ENCODE measurements at regions not wholly inside any gene's neighbourhood (a gene's known extent, or its start where the extent isn't known, plus 50 kb on each side); places are given as distances from the start of the nearest gene placed in this dataset.

- no peaks in the 10 kb centered on the region for H3K4me1 Mint-ChIP-seq (ENCODE audit: low read depth)
- no peak overlapping the region for H3K4me3 Mint-ChIP-seq
- no peaks in the 10 kb centered on the region for H3K36me3 Mint-ChIP-seq (ENCODE audit: low read depth)
- no peak overlapping the region for H3K27ac Mint-ChIP-seq
- H3K9me3 Mint-ChIP-seq = no peaks in the 10 kb centered on the region
- peaks cover 10% of the 10 kb centered on the region for H3K27me3 Mint-ChIP-seq
These were observed 435.2 kb upstream of the RASGEF1B start for GRCh38 chr4:81906905-81907304.

GRCh38 chr4:81905971-81906370 lies 434.3 kb upstream of the RASGEF1B start:
- Mint-ChIP-seq H3K27me3 (peaks cover 15% of the 10 kb centered on the region), H3K27ac (no peak overlapping the region), H3K4me1 (ENCODE audit: low read depth) (no peaks in the 10 kb centered on the region), H3K36me3 (ENCODE audit: low read depth) (no peaks in the 10 kb centered on the region), H3K4me3 (no peak overlapping the region), H3K9me3 (no peaks in the 10 kb centered on the region)

- H3K27me3 Mint-ChIP-seq = peaks cover 15% of the 10 kb centered on the region
- H3K36me3 Mint-ChIP-seq (ENCODE audit: low read depth) = no peaks in the 10 kb centered on the region
- no peaks in the 10 kb centered on the region for H3K4me1 Mint-ChIP-seq (ENCODE audit: low read depth)
- H3K27ac Mint-ChIP-seq = no peak overlapping the region
- no peak overlapping the region for H3K4me3 Mint-ChIP-seq
- no peaks in the 10 kb centered on the region for H3K9me3 Mint-ChIP-seq
These were observed 432.4 kb upstream of the RASGEF1B start for GRCh38 chr4:81904121-81904520.

GRCh38 chr4:81903212-81903611 lies 431.5 kb upstream of the RASGEF1B start:
- Mint-ChIP-seq H3K4me1 (ENCODE audit: low read depth) (no peaks in the 10 kb centered on the region), H3K27me3 (peaks cover 10% of the 10 kb centered on the region), H3K4me3 (no peak overlapping the region), H3K27ac (no peak overlapping the region), H3K36me3 (ENCODE audit: low read depth) (no peaks in the 10 kb centered on the region), H3K9me3 (no peaks in the 10 kb centered on the region)

- no peaks in the 10 kb centered on the region for H3K4me1 Mint-ChIP-seq (ENCODE audit: low read depth)
- H3K27me3 Mint-ChIP-seq = peaks cover 7% of the 10 kb centered on the region
- no peaks in the 10 kb centered on the region for H3K36me3 Mint-ChIP-seq (ENCODE audit: low read depth)
- H3K4me3 Mint-ChIP-seq = no peak overlapping the region
- no peaks in the 10 kb centered on the region for H3K9me3 Mint-ChIP-seq
- no peak overlapping the region for H3K27ac Mint-ChIP-seq
These were observed 427.3 kb upstream of the RASGEF1B start for GRCh38 chr4:81898862-81899504.

- Mint-ChIP-seq H3K9me3 (no peaks in the 10 kb centered on the region), H3K4me3 (no peak overlapping the region), H3K27ac (no peak overlapping the region), H3K36me3 (ENCODE audit: low read depth) (no peaks in the 10 kb centered on the region), H3K27me3 (peaks cover 5% of the 10 kb centered on the region), H3K4me1 (ENCODE audit: low read depth) (no peaks in the 10 kb centered on the region)
These were observed 425.2 kb upstream of the RASGEF1B start for GRCh38 chr4:81896936-81897335.

GRCh38 chr4:81891005-81891996 lies 419.6 kb upstream of the RASGEF1B start:
- Mint-ChIP-seq H3K27me3 (peaks cover 23% of the 10 kb centered on the region), H3K27ac (no peak overlapping the region), H3K36me3 (ENCODE audit: low read depth) (no peaks in the 10 kb centered on the region), H3K9me3 (no peaks in the 10 kb centered on the region), H3K4me3 (no peak overlapping the region), H3K4me1 (ENCODE audit: low read depth) (no peaks in the 10 kb centered on the region)

- Mint-ChIP-seq H3K4me1 (ENCODE audit: low read depth) (no peaks in the 10 kb centered on the region), H3K27me3 (peaks cover 25% of the 10 kb centered on the region), H3K36me3 (ENCODE audit: low read depth) (no peaks in the 10 kb centered on the region), H3K27ac (no peak overlapping the region), H3K4me3 (no peak overlapping the region), H3K9me3 (no peaks in the 10 kb centered on the region)
These were observed 413.3 kb upstream of the RASGEF1B start for GRCh38 chr4:81884986-81885385.

- Mint-ChIP-seq H3K4me1 (ENCODE audit: low read depth) (no peaks in the 10 kb centered on the region), H3K27ac (no peak overlapping the region), H3K36me3 (ENCODE audit: low read depth) (no peaks in the 10 kb centered on the region), H3K9me3 (no peaks in the 10 kb centered on the region), H3K27me3 (peaks cover 20% of the 10 kb centered on the region), H3K4me3 (no peak overlapping the region)
These were observed 412.1 kb upstream of the RASGEF1B start for GRCh38 chr4:81883530-81884450.

- Mint-ChIP-seq H3K9me3 (no peaks in the 10 kb centered on the region), H3K27ac (no peak overlapping the region), H3K36me3 (ENCODE audit: low read depth) (no peaks in the 10 kb centered on the region)
These were observed 411.3 kb upstream of the RASGEF1B start for GRCh38 chr4:81883004-81883403.

GRCh38 chr4:81881855-81882621 lies 410.3 kb upstream of the RASGEF1B start:
- Mint-ChIP-seq H3K4me3 (no peak overlapping the region), H3K4me1 (ENCODE audit: low read depth) (no peaks in the 10 kb centered on the region), H3K27ac (no peak overlapping the region), H3K9me3 (no peaks in the 10 kb centered on the region), H3K27me3 (peaks cover 10% of the 10 kb centered on the region), H3K36me3 (ENCODE audit: low read depth) (no peaks in the 10 kb centered on the region)

More at GRCh38 chr4:81883004-81883403, 411.3 kb upstream of the RASGEF1B start:
- Mint-ChIP-seq H3K4me3 (no peak overlapping the region), H3K4me1 (ENCODE audit: low read depth) (no peaks in the 10 kb centered on the region), H3K27me3 (peaks cover 17% of the 10 kb centered on the region)

- H3K4me1 Mint-ChIP-seq (ENCODE audit: low read depth) = no peaks in the 10 kb centered on the region
- no peaks in the 10 kb centered on the region for H3K27me3 Mint-ChIP-seq
- no peak overlapping the region for H3K4me3 Mint-ChIP-seq
- H3K27ac Mint-ChIP-seq = no peak overlapping the region
- no peaks in the 10 kb centered on the region for H3K9me3 Mint-ChIP-seq
- H3K36me3 Mint-ChIP-seq (ENCODE audit: low read depth) = no peaks in the 10 kb centered on the region
These were observed 404.4 kb upstream of the RASGEF1B start for GRCh38 chr4:81876106-81876505.

- Mint-ChIP-seq H3K36me3 (ENCODE audit: low read depth) (no peaks in the 10 kb centered on the region), H3K9me3 (no peaks in the 10 kb centered on the region), H3K4me1 (ENCODE audit: low read depth) (no peaks in the 10 kb centered on the region), H3K4me3 (no peak overlapping the region), H3K27ac (no peak overlapping the region), H3K27me3 (no peaks in the 10 kb centered on the region)
These were observed 403.2 kb upstream of the RASGEF1B start for GRCh38 chr4:81874661-81875515.

Measured in stimulated activated naive CD8-positive, alpha-beta T cell treated with anti-CD3 and anti-CD28 coated beads, Interleukin-15, Interleukin-2, amounts not matched to agents 100 ng/mL and 50 ng/mL, for 24 hours (primary cell).